Neural crest cell (in vitro differentiated cells): ENCODE measurements at regions not wholly inside any gene's neighbourhood (a gene's known extent, or its start where the extent isn't known, plus 50 kb on each side); places are given as distances from the start of the nearest gene placed in this dataset.

Experiments
- DNase-seq: peaks from one replicate; pipeline ENCODE4 v3.0.0; 2021; ENCODE audit warnings: low read depth, mixed read lengths, low spot score
- H3K27ac Mint-ChIP-seq: one replicate; pipeline ENCODE4 v1.8.0; 2021; ENCODE audit warnings: mild to moderate bottlenecking, mixed read lengths; ENCODE audit not compliant: unreplicated experiment
- H3K27me3 Mint-ChIP-seq: 2 replicates; pipeline ENCODE4 v1.8.0; 2021; ENCODE audit warnings: low read depth, mild to moderate bottlenecking, mixed read lengths
- H3K36me3 Mint-ChIP-seq: 2 replicates; pipeline ENCODE4 v1.8.0; 2021; ENCODE audit warnings: low read depth, mild to moderate bottlenecking, mixed read lengths
- H3K4me1 Mint-ChIP-seq: 2 replicates; pipeline ENCODE4 v1.8.0; 2021; ENCODE audit warnings: mixed read lengths
- H3K4me3 Mint-ChIP-seq: one replicate; pipeline ENCODE4 v1.8.0; 2021; ENCODE audit warnings: mild to moderate bottlenecking, mixed read lengths
- H3K9me3 Mint-ChIP-seq: 2 replicates; pipeline ENCODE4 v1.8.0; 2021; ENCODE audit warnings: mixed read lengths
- CTCF ChIP-seq: fragments of 200-600 bp; sonication (generic); conservative IDR thresholded peaks from 2 replicates; pipeline ENCODE4 v1.5.0; 2021; ENCODE audit warnings: antibody characterized with exemption, mild to moderate bottlenecking

GRCh38 chr9:17928228-17928627 lies 349.4 kb downstream of the SH3GL2 start:
- Mint-ChIP-seq H3K27me3 (no peaks in the 10 kb centered on the region), H3K9me3 (peaks cover 3% of the 10 kb centered on the region), H3K4me3 (no peak overlapping the region), H3K36me3 (no peaks in the 10 kb centered on the region), H3K27ac (no peak overlapping the region), H3K4me1 (peaks cover 14% of the 10 kb centered on the region)
- DNase-seq, result no peak
- TF ChIP-seq CTCF, result no peak

- peaks cover 3% of the 10 kb centered on the region for H3K9me3 Mint-ChIP-seq
- H3K36me3 Mint-ChIP-seq, result no peaks in the 10 kb centered on the region
- no peak for TF ChIP-seq CTCF
- no peak overlapping the region for H3K4me3 Mint-ChIP-seq
- no peaks in the 10 kb centered on the region for H3K27me3 Mint-ChIP-seq
- DNase-seq, result no peak
- H3K27ac Mint-ChIP-seq, result no peak overlapping the region
- H3K4me1 Mint-ChIP-seq, result peaks cover 14% of the 10 kb centered on the region
These were observed 349.9 kb downstream of the SH3GL2 start for GRCh38 chr9:17928768-17929167.

- H3K27me3 Mint-ChIP-seq, result no peaks in the 10 kb centered on the region
- H3K27ac Mint-ChIP-seq, result no peak overlapping the region
- H3K36me3 Mint-ChIP-seq, result no peaks in the 10 kb centered on the region
- TF ChIP-seq CTCF, result no peak
- peaks cover 3% of the 10 kb centered on the region for H3K9me3 Mint-ChIP-seq
- no peak for DNase-seq
- H3K4me3 Mint-ChIP-seq, result no peak overlapping the region
- peaks cover 14% of the 10 kb centered on the region for H3K4me1 Mint-ChIP-seq
These were observed 350.6 kb downstream of the SH3GL2 start for GRCh38 chr9:17929506-17929905.

- Mint-ChIP-seq H3K4me1 (peaks cover 14% of the 10 kb centered on the region), H3K27ac (no peak overlapping the region), H3K27me3 (no peaks in the 10 kb centered on the region), H3K4me3 (no peak overlapping the region), H3K36me3 (no peaks in the 10 kb centered on the region), H3K9me3 (peaks cover 3% of the 10 kb centered on the region)
- no peak for TF ChIP-seq CTCF
- no peak for DNase-seq
These were observed 351.2 kb downstream of the SH3GL2 start for GRCh38 chr9:17930071-17930470.

GRCh38 chr9:17936365-17936764 lies 357.5 kb downstream of the SH3GL2 start:
- no peaks in the 10 kb centered on the region for H3K4me1 Mint-ChIP-seq
- H3K27me3 Mint-ChIP-seq, result no peaks in the 10 kb centered on the region
- peaks cover 3% of the 10 kb centered on the region for H3K9me3 Mint-ChIP-seq
- no peak overlapping the region for H3K4me3 Mint-ChIP-seq
- no peak for DNase-seq
- H3K27ac Mint-ChIP-seq, result no peak overlapping the region
- TF ChIP-seq CTCF, result no peak
- no peaks in the 10 kb centered on the region for H3K36me3 Mint-ChIP-seq
